ENCODE measurements at regions not wholly inside any gene's neighbourhood (a gene's known extent, or its start where the extent isn't known, plus 50 kb on each side); places are given as distances from the start of the nearest gene placed in this dataset.
"Not testable (repeated sequence)": the region's sequence is repeated elsewhere in the genome, so short reads cannot be mapped to it uniquely, and the experiment has no call there.

GRCh38 chr3:135549928-135550494 lies 415.5 kb upstream of the PPP2R3A start:
- FAIRE-seq (no peak), DNase-seq (ENCODE audit: low spot score) (no peak)

DNA sequence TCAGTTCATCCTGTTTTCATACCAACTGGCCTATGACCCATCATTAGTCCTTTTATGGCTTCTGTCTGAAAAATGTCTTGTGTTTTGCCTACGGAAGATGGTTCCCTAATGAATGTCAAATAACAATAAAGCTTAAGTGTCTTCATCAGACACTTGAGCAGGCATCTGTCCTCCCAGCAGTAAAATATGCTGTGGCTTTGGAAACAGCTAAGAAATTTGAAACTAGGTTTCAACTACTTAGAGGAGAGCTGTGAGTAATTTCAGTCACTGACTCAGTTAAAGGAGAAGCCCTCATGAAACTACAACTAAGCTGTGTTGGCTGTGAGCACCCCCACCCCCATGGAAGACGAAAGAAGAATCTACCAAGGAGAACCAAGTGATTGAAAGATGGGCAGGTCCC lies 409.4 kb upstream of the PPP2R3A start:
- FAIRE-seq (no peak), DNase-seq (ENCODE audit: low spot score) (no peak)

GRCh38 chr3:135558150-135558783 lies 407.3 kb upstream of the PPP2R3A start:
- FAIRE-seq, result no peak

GRCh38 chr3:135558906-135559305 lies 406.6 kb upstream of the PPP2R3A start:
- FAIRE-seq (no peak), DNase-seq (ENCODE audit: low spot score) (no peak)

More at GRCh38 chr3:135558150-135558783, 407.3 kb upstream of the PPP2R3A start:
- DNase-seq (ENCODE audit: low spot score), result no peak

- DNase-seq (ENCODE audit: low spot score), result no peak
- no peak for FAIRE-seq
Measured at GRCh38 chr3:135559802-135560201, 405.7 kb upstream of the PPP2R3A start.

DNA sequence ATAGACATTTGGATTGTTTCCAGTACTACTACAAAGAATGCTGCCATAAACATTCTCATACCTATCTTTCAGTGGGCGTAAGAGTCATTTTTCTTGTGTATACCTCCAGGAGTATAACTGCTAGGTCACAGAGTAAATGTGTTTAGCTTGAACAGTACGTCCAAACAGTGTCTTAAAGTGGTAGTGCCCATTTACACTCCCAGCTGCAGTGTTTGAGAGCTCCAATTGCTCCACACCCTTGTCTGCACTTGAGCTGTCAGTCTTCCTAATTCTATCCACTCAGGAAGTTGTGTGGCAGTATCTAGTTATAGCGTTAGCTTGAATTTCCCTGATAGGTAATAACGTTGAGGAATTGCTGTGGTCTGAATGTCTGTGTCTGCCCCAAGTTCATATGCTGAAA lies 404.7 kb upstream of the PPP2R3A start:
- FAIRE-seq (no peak), DNase-seq (ENCODE audit: low spot score) (no peak)

DNA sequence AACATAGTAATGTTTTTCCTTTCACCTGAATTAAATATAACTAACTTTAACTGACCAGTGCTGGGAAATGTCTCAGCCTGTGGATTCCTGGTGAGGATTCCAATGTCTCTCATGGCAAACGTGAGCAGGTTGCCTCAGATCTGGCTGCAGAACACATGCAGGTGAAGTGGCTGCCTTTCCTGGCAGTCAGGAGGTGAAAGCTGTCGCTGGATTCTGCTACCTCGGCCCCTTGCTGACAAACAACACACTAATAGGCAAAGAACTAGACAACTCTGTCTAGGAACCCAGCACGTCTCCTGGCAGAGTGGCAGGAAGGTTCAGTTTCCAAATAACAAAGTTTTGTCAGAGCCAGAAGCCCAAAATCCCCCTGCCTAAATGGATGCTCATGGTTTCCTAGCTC lies 400.8 kb upstream of the PPP2R3A start:
- no peak for DNase-seq (ENCODE audit: low spot score)
- FAIRE-seq, result no peak

GRCh38 chr3:135565546-135565945 lies 400.0 kb upstream of the PPP2R3A start:
- no peak for FAIRE-seq
- DNase-seq (ENCODE audit: low spot score), result no peak

- FAIRE-seq, result no peak
Measured at GRCh38 chr3:135567223-135567622, 398.3 kb upstream of the PPP2R3A start.

GRCh38 chr3:135576751-135577150 lies 388.8 kb upstream of the PPP2R3A start:
- DNase-seq (ENCODE audit: low spot score) (no peak), FAIRE-seq (no peak)

More at GRCh38 chr3:135567223-135567622, 398.3 kb upstream of the PPP2R3A start:
- no peak for DNase-seq (ENCODE audit: low spot score)

- no peak for FAIRE-seq
- no peak for DNase-seq (ENCODE audit: low spot score)
Measured at GRCh38 chr3:135581806-135582205, 383.7 kb upstream of the PPP2R3A start.

- no peak for FAIRE-seq
- DNase-seq (ENCODE audit: low spot score), result no peak
Measured at GRCh38 chr3:135582800-135583199, 382.7 kb upstream of the PPP2R3A start.

DNA sequence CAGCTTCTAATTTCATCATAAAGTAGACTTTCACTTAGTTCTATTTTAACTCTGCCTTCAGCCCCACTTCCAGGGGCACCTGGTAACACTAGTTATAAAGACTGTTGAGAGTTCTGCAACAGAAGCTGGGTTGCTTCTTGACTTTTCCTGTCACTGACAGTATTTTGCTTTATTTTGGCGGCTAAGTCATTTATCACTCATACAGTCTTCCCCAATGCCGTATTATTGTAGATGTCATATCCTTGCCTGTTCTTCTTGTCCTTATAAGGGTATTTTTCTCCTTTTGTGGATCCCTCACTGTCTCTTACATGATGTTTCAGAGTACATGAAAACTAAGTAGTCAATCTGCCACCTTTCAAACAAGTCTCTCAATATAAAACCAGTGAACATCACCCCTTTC lies 369.0 kb upstream of the PPP2R3A start:
- FAIRE-seq (no peak), DNase-seq (ENCODE audit: low spot score) (no peak)

DNA sequence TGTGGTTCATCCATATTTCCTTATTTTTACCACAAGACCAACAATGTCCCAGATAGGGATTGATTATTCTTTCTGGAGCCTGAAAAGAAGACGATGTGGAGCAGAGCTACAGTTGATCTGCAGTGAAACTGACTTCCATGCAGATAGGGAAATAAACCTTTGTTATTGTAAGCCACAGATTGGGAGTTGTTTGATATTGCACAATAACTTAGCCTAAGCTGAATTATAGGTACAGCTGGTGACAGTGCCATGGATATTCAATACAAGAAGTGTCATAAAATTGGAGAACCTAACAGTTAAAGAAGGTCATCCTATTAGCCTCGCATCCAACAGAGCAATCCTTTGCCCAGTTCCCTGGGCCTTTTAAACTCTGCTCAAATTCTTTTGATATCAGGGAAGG lies 367.7 kb upstream of the PPP2R3A start:
- FAIRE-seq, result no peak
- no peak for DNase-seq (ENCODE audit: low spot score)

- DNase-seq (ENCODE audit: low spot score) (no peak), FAIRE-seq (no peak)
Measured at GRCh38 chr3:135598597-135598996, 366.9 kb upstream of the PPP2R3A start.

DNA sequence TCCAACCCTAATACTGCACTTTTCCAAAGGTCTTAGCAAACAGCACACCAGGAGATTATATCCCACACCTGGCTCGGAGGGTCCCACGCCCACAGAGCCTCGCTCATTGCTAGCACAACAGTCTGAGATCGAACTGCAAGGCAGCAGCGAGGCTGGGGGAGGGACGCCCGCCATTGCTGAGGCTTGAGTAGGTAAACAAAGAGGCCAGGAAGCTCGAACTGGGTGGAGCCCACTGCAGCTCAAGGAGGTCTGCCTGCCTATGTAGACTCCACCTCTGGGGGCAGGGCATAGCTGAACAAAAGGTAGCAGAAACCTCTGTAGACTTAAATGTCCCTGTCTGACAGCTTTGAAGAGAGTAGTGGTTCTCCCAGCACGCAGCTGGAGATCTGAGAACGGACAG lies 361.0 kb upstream of the PPP2R3A start:
- FAIRE-seq; DNase-seq (ENCODE audit: low spot score): not testable (repeated sequence)

- DNase-seq (ENCODE audit: low spot score), result no peak
- FAIRE-seq, result no peak
Measured at GRCh38 chr3:135618123-135618522, 347.4 kb upstream of the PPP2R3A start.

GRCh38 chr3:135621184-135621920 lies 344.2 kb upstream of the PPP2R3A start:
- DNase-seq (ENCODE audit: low spot score) (no peak), FAIRE-seq (no peak)

DNA sequence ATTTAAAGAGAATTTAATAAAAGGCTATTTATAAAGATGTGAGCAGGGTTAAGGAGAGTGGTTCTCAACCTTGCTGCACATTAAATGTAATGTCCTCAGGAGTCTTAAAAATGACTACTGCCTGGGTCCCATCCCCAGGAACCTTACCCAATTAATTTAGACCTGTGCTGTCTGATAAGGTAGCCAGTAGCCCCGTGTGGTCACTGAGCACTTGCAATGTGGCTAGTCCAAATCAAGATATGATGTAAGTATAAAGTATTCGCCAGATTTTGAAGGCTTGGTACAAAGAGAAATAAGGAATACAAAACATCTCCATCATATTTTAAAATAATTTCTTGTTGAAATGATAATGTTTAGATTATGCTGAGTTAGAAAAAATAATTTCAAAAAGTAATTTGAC lies 343.3 kb upstream of the PPP2R3A start:
- FAIRE-seq (no peak), DNase-seq (ENCODE audit: low spot score) (no peak)

DNA sequence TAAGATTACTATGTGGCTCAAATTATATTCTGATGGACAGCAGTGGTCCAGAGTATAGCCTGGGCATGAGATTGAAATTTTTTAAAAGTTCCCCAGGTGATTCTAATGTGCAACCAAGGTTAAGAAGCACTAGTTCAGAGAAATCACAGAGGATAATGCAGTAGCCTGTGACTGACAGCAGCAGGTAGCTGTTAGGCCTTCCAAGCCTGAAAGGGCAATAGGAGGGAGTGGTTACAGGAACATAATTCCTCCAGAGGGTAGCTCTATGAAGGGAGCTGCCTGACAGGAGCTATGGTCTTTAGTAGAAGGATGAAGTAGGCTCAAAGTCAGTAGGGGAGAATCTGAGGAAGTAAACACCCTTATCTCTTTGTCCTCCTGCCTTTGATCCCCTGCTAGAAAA lies 342.9 kb upstream of the PPP2R3A start:
- no peak for FAIRE-seq
- DNase-seq (ENCODE audit: low spot score), result no peak

DNA sequence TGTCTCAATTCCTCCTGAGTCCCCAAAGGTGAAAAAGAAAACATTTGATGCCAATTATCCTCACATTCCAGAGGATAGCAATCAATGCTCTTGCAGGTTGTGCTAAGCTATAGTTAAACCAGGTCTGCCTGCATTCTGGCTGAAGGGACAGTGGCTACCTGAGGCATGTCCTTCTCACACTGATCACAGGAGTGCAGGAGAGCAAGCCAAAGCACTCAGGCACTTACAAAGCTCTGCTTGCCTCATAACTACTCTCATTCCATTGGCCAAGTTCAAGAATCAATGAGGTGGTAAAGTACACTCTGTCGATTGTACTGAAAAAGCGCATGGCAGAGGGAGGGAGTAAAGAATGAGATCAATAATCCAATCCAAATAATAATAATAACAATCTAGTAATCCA lies 342.0 kb upstream of the PPP2R3A start:
- DNase-seq (ENCODE audit: low spot score) (no peak), FAIRE-seq (no peak)

DNA sequence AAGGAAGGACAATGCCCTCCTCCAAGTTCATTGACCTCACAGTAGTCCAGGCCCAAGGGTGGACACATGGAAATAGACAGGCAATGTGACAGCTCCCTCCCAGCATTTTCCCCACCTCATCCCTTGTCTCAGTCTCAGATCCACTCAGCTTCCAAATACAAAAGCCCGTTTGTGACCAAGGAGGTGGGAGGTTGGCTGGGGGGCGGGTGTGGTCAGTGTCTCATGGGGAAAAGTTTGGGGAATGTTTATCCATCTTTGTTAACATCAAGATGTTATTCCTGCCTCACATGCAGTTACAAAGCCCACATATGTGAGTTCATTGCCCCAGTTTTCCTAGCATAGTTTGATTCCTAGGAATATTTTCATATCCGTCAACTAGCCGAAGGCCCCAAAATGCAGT lies 338.5 kb upstream of the PPP2R3A start:
- DNase-seq (ENCODE audit: low spot score), result no peak
- no peak for FAIRE-seq
